ENCODE measurements at regions not wholly inside any gene's neighbourhood (a gene's known extent, or its start where the extent isn't known, plus 50 kb on each side); places are given as distances from the start of the nearest gene placed in this dataset.

DNA sequence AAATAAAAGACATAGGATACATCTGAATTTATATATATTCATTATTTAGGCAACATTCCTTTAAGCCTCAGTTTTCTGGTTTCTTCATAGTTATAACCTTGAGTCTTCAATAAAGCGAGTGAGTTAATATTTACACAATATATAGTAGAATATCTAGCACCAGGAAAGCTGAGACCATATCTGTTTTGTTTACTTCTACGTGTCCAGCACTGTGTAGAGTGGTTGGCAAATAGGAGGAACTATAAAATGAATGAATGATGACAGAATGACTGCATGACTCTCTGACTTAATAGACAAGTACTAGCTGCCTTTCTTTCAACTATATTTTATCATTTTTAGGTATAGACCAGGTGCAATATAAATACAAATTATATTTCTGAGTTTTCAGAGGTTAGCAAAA, 197.8 kb upstream of the RBMS3 start:
- TF ChIP-seq, protein P1, sequence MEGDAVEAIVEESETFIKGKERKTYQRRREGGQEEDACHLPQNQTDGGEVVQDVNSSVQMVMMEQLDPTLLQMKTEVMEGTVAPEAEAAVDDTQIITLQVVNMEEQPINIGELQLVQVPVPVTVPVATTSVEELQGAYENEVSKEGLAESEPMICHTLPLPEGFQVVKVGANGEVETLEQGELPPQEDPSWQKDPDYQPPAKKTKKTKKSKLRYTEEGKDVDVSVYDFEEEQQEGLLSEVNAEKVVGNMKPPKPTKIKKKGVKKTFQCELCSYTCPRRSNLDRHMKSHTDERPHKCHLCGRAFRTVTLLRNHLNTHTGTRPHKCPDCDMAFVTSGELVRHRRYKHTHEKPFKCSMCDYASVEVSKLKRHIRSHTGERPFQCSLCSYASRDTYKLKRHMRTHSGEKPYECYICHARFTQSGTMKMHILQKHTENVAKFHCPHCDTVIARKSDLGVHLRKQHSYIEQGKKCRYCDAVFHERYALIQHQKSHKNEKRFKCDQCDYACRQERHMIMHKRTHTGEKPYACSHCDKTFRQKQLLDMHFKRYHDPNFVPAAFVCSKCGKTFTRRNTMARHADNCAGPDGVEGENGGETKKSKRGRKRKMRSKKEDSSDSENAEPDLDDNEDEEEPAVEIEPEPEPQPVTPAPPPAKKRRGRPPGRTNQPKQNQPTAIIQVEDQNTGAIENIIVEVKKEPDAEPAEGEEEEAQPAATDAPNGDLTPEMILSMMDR (IDR thresholded peaks at IDR 0.05 in 2 of 3, conservative IDR thresholded peaks at IDR 0.05 in 1 of 3; ENCODE audit: borderline replicate concordance in 1 of 3, insufficient read depth in 1 of 3, low read depth in 2 of 3, low read length in 2 of 3), result no peak
- TF ChIP-seq, protein P2, sequence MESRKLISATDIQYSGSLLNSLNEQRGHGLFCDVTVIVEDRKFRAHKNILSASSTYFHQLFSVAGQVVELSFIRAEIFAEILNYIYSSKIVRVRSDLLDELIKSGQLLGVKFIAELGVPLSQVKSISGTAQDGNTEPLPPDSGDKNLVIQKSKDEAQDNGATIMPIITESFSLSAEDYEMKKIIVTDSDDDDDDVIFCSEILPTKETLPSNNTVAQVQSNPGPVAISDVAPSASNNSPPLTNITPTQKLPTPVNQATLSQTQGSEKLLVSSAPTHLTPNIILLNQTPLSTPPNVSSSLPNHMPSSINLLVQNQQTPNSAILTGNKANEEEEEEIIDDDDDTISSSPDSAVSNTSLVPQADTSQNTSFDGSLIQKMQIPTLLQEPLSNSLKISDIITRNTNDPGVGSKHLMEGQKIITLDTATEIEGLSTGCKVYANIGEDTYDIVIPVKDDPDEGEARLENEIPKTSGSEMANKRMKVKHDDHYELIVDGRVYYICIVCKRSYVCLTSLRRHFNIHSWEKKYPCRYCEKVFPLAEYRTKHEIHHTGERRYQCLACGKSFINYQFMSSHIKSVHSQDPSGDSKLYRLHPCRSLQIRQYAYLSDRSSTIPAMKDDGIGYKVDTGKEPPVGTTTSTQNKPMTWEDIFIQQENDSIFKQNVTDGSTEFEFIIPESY (IDR thresholded peaks at IDR 0.05; ENCODE audit: extremely low read depth, insufficient replicate concordance, low read length), result no peak
- TF ChIP-seq EZH2 (IDR thresholded peaks at IDR 0.05) (no peak), POLR2A (IDR thresholded peaks at IDR 0.05; ENCODE audit: borderline replicate concordance, extremely low read depth, insufficient read depth, insufficient read length) (no peak), EZH2phosphoT487 (IDR thresholded peaks at IDR 0.05; ENCODE audit: borderline replicate concordance) (no peak)
- TF ChIP-seq, protein P3, sequence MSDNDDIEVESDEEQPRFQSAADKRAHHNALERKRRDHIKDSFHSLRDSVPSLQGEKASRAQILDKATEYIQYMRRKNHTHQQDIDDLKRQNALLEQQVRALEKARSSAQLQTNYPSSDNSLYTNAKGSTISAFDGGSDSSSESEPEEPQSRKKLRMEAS (IDR thresholded peaks at IDR 0.05), result no peak

Data from HCT116 (cell line).